Endothelial cell of umbilical vein (primary cell): ENCODE measurements at regions not wholly inside any gene's neighbourhood (a gene's known extent, or its start where the extent isn't known, plus 50 kb on each side); places are given as distances from the start of the nearest gene placed in this dataset.

Source experiments
- BruUV-seq: library from RNA; stranded (reverse); fragments of 400-500 nt; replicated peaks from 2 replicates; lab custom pipeline; 2021; lab: Mats Ljungman, UMichigan
- CTCF ChIA-PET: fragments of 300-600, 350-600 bp; sonication (Branson Sonifier 250); formaldehyde crosslinking; loops from one replicate; lab custom pipeline; 2021; ENCODE audit warnings: antibody characterized with exemption, inconsistent platforms; lab: Charles Lee
- POLR2A ChIA-PET: fragments of 300-600, 350-600 bp; sonication (Branson Sonifier 250); formaldehyde crosslinking; loops from one replicate; lab custom pipeline; 2021; ENCODE audit warnings: antibody characterized with exemption, inconsistent platforms; lab: Charles Lee
- DNase-seq: peaks from one replicate; pipeline ENCODE4 v3.0.0-alpha.2; 2011; ENCODE audit warnings: low read depth, low spot score
- FAIRE-seq: peaks from 2 replicates; lab custom pipeline; 2011; peaks lifted over from hg19 to GRCh38; lab: Jason Lieb, UNC
- H2AFZ ChIP-seq: 2 replicates; pipeline ENCODE4 v1.6.0; 2012; ENCODE audit warnings: low read depth, low read length, control low read depth, inconsistent platforms
- H3K27ac ChIP-seq: 2 replicates; pipeline ENCODE4 v1.5.1; 2011; ENCODE audit warnings: low read depth, mild to moderate bottlenecking, control low read depth, low read length, moderate library complexity; ENCODE audit not compliant: insufficient read depth
- H3K27me3 ChIP-seq, 2 experiments: 2 replicates each; pipeline versions ENCODE4 v1.6.0 to v1.6.1; 2011; ENCODE audit warnings: low read length in 2 of 2, mixed read lengths in 1 of 2; ENCODE audit not compliant: control insufficient read depth in 2 of 2, insufficient read depth in 2 of 2
- H3K36me3 ChIP-seq, 2 experiments: 2 replicates in 1 of 2; 3 replicates in 1 of 2; pipeline ENCODE4 v1.5.1; 2011; ENCODE audit warnings: low read length in 2 of 2, mild to moderate bottlenecking in 1 of 2, moderate library complexity in 1 of 2; ENCODE audit not compliant: control insufficient read depth in 2 of 2, insufficient read depth in 2 of 2; ENCODE audit errors: extremely low read depth in 1 of 2
- H3K4me1 ChIP-seq: 3 replicates; pipeline ENCODE4 v1.5.1; 2011; ENCODE audit warnings: mild to moderate bottlenecking, low read length; ENCODE audit not compliant: control insufficient read depth, insufficient read depth; ENCODE audit errors: extremely low read depth
- H3K4me2 ChIP-seq: 2 replicates; pipeline ENCODE4 v1.6.1; 2011; ENCODE audit warnings: low read length, control low read depth, mixed read lengths; ENCODE audit not compliant: insufficient read depth
- H3K4me3 ChIP-seq, 3 experiments: fragments of 200-600 bp in 1 of 3; sonication (generic), shearing (Covaris generic) in 1 of 3; replicated peaks in 1 of 3; 2 replicates each; pipeline ENCODE4 v1.5.1; 2011 to 2016; ENCODE audit warnings: control low read depth in 3 of 3, low read length in 3 of 3, mild to moderate bottlenecking in 2 of 3, inconsistent platforms in 1 of 3, low read depth in 1 of 3, moderate library complexity in 1 of 3; ENCODE audit not compliant: insufficient read depth in 1 of 3
- H3K79me2 ChIP-seq: 2 replicates; pipeline ENCODE4 v1.6.0; 2012; ENCODE audit warnings: low read length, inconsistent platforms; ENCODE audit not compliant: control insufficient read depth, insufficient read depth
- H3K9ac ChIP-seq: replicated peaks from 2 replicates; pipeline ENCODE3; 2011; ENCODE audit warnings: low read length, control low read depth; ENCODE audit not compliant: insufficient read depth; ENCODE audit errors: extremely low read depth
- H3K9me1 ChIP-seq: replicated peaks from 3 replicates; pipeline ENCODE4 v1.6.0; 2011; ENCODE audit warnings: mild to moderate bottlenecking, low read length; ENCODE audit not compliant: control insufficient read depth, insufficient read depth; ENCODE audit errors: extremely low read depth
- H3K9me3 ChIP-seq: replicated peaks from 2 replicates; pipeline ENCODE4 v1.5.1; 2012; ENCODE audit warnings: low read length, inconsistent platforms; ENCODE audit not compliant: control insufficient read depth, insufficient read depth
- H4K20me1 ChIP-seq: replicated peaks from 2 replicates; pipeline ENCODE3; 2011; ENCODE audit warnings: mild to moderate bottlenecking, low read length; ENCODE audit not compliant: control insufficient read depth, insufficient read depth; ENCODE audit errors: extremely low read depth
- EZH2 ChIP-seq: IDR thresholded peaks from 2 replicates; pipeline ENCODE4 v1.6.1; 2012; ENCODE audit warnings: borderline replicate concordance, low read depth, mild to moderate bottlenecking, moderate library complexity, low read length, inconsistent platforms; ENCODE audit not compliant: severe bottlenecking
- FOS ChIP-seq: IDR thresholded peaks from 2 replicates; pipeline ENCODE4 v1.6.1; 2011; ENCODE audit warnings: mild to moderate bottlenecking, low read length, moderate library complexity, borderline replicate concordance; ENCODE audit not compliant: insufficient read depth
- GATA2 ChIP-seq: IDR thresholded peaks from 2 replicates; pipeline ENCODE4 v1.7.0; 2011; ENCODE audit warnings: low read depth, mild to moderate bottlenecking, moderate library complexity, mixed read lengths, low read length; ENCODE audit not compliant: insufficient read length, insufficient read depth
- JUN ChIP-seq: IDR thresholded peaks from 2 replicates; pipeline ENCODE4 v1.6.1; 2011; ENCODE audit warnings: borderline replicate concordance, low read depth; ENCODE audit not compliant: insufficient read length, insufficient read depth
- MAX ChIP-seq: IDR thresholded peaks from 2 replicates; pipeline ENCODE4 v1.6.1; 2011; ENCODE audit not compliant: insufficient read depth, insufficient read length
- MYC ChIP-seq: IDR thresholded peaks from one replicate; pipeline ENCODE4 v1.6.1; 2011; ENCODE audit warnings: mild to moderate bottlenecking, low read depth, low read length
- POLR2A ChIP-seq: IDR thresholded peaks from 2 replicates; pipeline ENCODE4 v1.6.1; 2012; ENCODE audit warnings: low read depth, mild to moderate bottlenecking, control low read depth, low read length
- POLR2AphosphoS5 ChIP-seq: IDR thresholded peaks from 2 replicates; pipeline ENCODE4 v1.6.1; 2012; ENCODE audit warnings: low read depth, mild to moderate bottlenecking, control low read depth, low read length, moderate library complexity; ENCODE audit not compliant: insufficient read depth
- dilution Hi-C: fragments of 300-500 bp; cut with MboI; formaldehyde crosslinking; loops from one replicate; pipeline ENCODE4 v1.15.0; 2019; ENCODE audit warnings: low sequenced_read_pairs; ENCODE audit not compliant: extremely low pct_ligation_motif_present
- intact Hi-C: fragments of 100-400 bp; cut with micrococcal nuclease; formaldehyde crosslinking; loops from one replicate; pipeline ENCODE4 v1.10.0; 2022
- TF ChIP-seq, protein P1 (sequence below), 2 donors: IDR thresholded peaks; 1 replicate in 1 of 2; 2 replicates in 1 of 2; pipeline ENCODE4 v1.5.1; 2011; ENCODE audit warnings: low read length in 2 of 2, mild to moderate bottlenecking in 2 of 2, moderate library complexity in 2 of 2, control low read depth in 1 of 2, inconsistent platforms in 1 of 2, low read depth in 1 of 2; ENCODE audit not compliant: insufficient read depth in 1 of 2; ENCODE audit errors: extremely low read depth in 1 of 2

- no peak for DNase-seq
- intact Hi-C loops (no loop called here), dilution Hi-C loops (no loop called here)
- no TSS peak for BruUV-seq
- H3K27me3 ChIP-seq: no peaks in the 10 kb centered on the region
- ChIA-PET CTCF (no interaction called here), POLR2A (no interaction called here)
- no peak overlapping the region for H3K4me2 ChIP-seq
- no peak overlapping the region for H3K4me3 ChIP-seq
- H3K36me3 ChIP-seq: no peaks in the 10 kb centered on the region
- no peak overlapping the region for H2AFZ ChIP-seq
- H3K27ac ChIP-seq: no peak overlapping the region
- no peak overlapping the region for H3K9ac ChIP-seq
- no peaks in the 10 kb centered on the region for H4K20me1 ChIP-seq
- no peak for TF ChIP-seq GATA2
- TF ChIP-seq EZH2: no peak
- TF ChIP-seq MAX: no peak
- no peak for TF ChIP-seq FOS
- TF ChIP-seq JUN: no peak
- TF ChIP-seq POLR2A: no peak
- no peak for TF ChIP-seq MYC
- no peak for TF ChIP-seq POLR2AphosphoS5
- TF ChIP-seq, protein P1, sequence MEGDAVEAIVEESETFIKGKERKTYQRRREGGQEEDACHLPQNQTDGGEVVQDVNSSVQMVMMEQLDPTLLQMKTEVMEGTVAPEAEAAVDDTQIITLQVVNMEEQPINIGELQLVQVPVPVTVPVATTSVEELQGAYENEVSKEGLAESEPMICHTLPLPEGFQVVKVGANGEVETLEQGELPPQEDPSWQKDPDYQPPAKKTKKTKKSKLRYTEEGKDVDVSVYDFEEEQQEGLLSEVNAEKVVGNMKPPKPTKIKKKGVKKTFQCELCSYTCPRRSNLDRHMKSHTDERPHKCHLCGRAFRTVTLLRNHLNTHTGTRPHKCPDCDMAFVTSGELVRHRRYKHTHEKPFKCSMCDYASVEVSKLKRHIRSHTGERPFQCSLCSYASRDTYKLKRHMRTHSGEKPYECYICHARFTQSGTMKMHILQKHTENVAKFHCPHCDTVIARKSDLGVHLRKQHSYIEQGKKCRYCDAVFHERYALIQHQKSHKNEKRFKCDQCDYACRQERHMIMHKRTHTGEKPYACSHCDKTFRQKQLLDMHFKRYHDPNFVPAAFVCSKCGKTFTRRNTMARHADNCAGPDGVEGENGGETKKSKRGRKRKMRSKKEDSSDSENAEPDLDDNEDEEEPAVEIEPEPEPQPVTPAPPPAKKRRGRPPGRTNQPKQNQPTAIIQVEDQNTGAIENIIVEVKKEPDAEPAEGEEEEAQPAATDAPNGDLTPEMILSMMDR (IDR thresholded peaks at IDR 0.05; ENCODE audit: extremely low read depth in 1 of 2, insufficient read depth in 1 of 2, low read depth in 1 of 2, low read length in 2 of 2): no peak
- H3K79me2 ChIP-seq: no peaks in the 10 kb centered on the region
- no peaks in the 10 kb centered on the region for H3K9me1 ChIP-seq
- no peaks in the 10 kb centered on the region for H3K4me1 ChIP-seq
- no peak for FAIRE-seq
- H3K9me3 ChIP-seq: no peaks in the 10 kb centered on the region
Measured at GRCh38 chrX:78429172-78429571, 101.8 kb upstream of the CYSLTR1 start.
